ENCODE measurements at regions not wholly inside any gene's neighbourhood (a gene's known extent, or its start where the extent isn't known, plus 50 kb on each side); places are given as distances from the start of the nearest gene placed in this dataset.

- POLR2A ChIA-PET = no interaction called here
- DNase-seq (ENCODE audit: low read depth in 1 of 2, low spot score in 1 of 2) (no peak), ATAC-seq (no peak), FAIRE-seq (no peak)
- H3K9me3 ChIP-seq = no peaks in the 10 kb centered on the region
- H3K4me3 ChIP-seq = no peak overlapping the region
- CTCF ChIA-PET = no interaction called here
- 16% methylated on average over 4 of the region's 4 CpGs for WGBS (ENCODE audit: missing lambda C conversion rate)
- no peak overlapping the region for H3K27ac ChIP-seq
- TF ChIP-seq EHF (CRISPR knock-in tag; IDR thresholded peaks at IDR 0.05) = no peak
- no peak for TF ChIP-seq HES2 (IDR thresholded peaks at IDR 0.05)
- no peak for TF ChIP-seq KDM1A (IDR thresholded peaks at IDR 0.05; ENCODE audit: low read depth)
- TF ChIP-seq JUN (IDR thresholded peaks at IDR 0.05) = no peak
- TF ChIP-seq MAX (IDR thresholded peaks at IDR 0.05) = no peak
- TF ChIP-seq CEBPB (IDR thresholded peaks at IDR 0.05) = no peak
- no peak for TF ChIP-seq BCL3 (IDR thresholded peaks at IDR 0.05)
- no peak for TF ChIP-seq TP53 (CRISPR knock-in tag; IDR thresholded peaks at IDR 0.05)
- TF ChIP-seq ZFP36 (IDR thresholded peaks at IDR 0.05; ENCODE audit: borderline replicate concordance, partially characterized antibody) = no peak
- TF ChIP-seq ZSCAN20 (CRISPR knock-in tag; IDR thresholded peaks at IDR 0.05) = no peak
- H3K4me2 ChIP-seq = no peak overlapping the region
- no peaks in the 10 kb centered on the region for H3K4me1 ChIP-seq
Observed at GRCh38 chr4:10841697-10842096, 157.1 kb upstream of the CLNK start.

GRCh38 chr4:10837151-10837550 is 152.6 kb upstream of the CLNK start:
- H3K4me2 ChIP-seq = no peak overlapping the region
- CTCF ChIA-PET = no interaction called here
- 9% methylated on average over 3 of the region's 3 CpGs for WGBS (ENCODE audit: missing lambda C conversion rate)
- POLR2A ChIA-PET = no interaction called here
- no peak for DNase-seq (ENCODE audit: low read depth in 1 of 2, low spot score in 1 of 2)
- no peak overlapping the region for H3K27ac ChIP-seq
- H3K4me1 ChIP-seq = no peaks in the 10 kb centered on the region
- FAIRE-seq = no peak
- H3K9me3 ChIP-seq = no peaks in the 10 kb centered on the region
- no peak for ATAC-seq
- no peak overlapping the region for H3K4me3 ChIP-seq
- no peak for TF ChIP-seq TP53 (CRISPR knock-in tag; IDR thresholded peaks at IDR 0.05)
- no peak for TF ChIP-seq MAFK (IDR thresholded peaks at IDR 0.05; ENCODE audit: partially characterized antibody)
- TF ChIP-seq BCL3 (IDR thresholded peaks at IDR 0.05) = no peak

- H3K9me3 ChIP-seq = no peaks in the 10 kb centered on the region
- no peak overlapping the region for H3K4me3 ChIP-seq
- no peak for FAIRE-seq
- 16% methylated on average over 9 of the region's 9 CpGs for WGBS (ENCODE audit: missing lambda C conversion rate)
- H3K27ac ChIP-seq = no peak overlapping the region
- no peaks in the 10 kb centered on the region for H3K4me1 ChIP-seq
- CTCF ChIA-PET = no interaction called here
- DNase-seq (ENCODE audit: low read depth in 1 of 2, low spot score in 1 of 2) = no peak
- H3K4me2 ChIP-seq = no peak overlapping the region
- POLR2A ChIA-PET = no interaction called here
- ATAC-seq = no peak
- TF ChIP-seq SREBF2 (IDR thresholded peaks at IDR 0.05) (no peak), MYC (IDR thresholded peaks at IDR 0.05; ENCODE audit: borderline replicate concordance, low read length) (no peak), HEYL (CRISPR knock-in tag; IDR thresholded peaks at IDR 0.05) (no peak), MAZ (IDR thresholded peaks at IDR 0.05; ENCODE audit: borderline replicate concordance, low read depth, low read length) (no peak), REST (IDR thresholded peaks at IDR 0.05) (no peak), MAFK (IDR thresholded peaks at IDR 0.05; ENCODE audit: partially characterized antibody) (no peak), HMGXB4 (CRISPR knock-in tag; IDR thresholded peaks at IDR 0.05; ENCODE audit: borderline replicate concordance) (no peak), CTCF (IDR thresholded peaks at IDR 0.05) (no peak), PHF8 (IDR thresholded peaks at IDR 0.05; ENCODE audit: borderline replicate concordance, low read depth) (no peak), EP300 (IDR thresholded peaks at IDR 0.05) (no peak), TP53 (CRISPR knock-in tag; IDR thresholded peaks at IDR 0.05) (no peak), HOXB5 (CRISPR knock-in tag; IDR thresholded peaks at IDR 0.05) (no peak), KDM1A (IDR thresholded peaks at IDR 0.05; ENCODE audit: low read depth) (no peak), RARB (CRISPR knock-in tag; IDR thresholded peaks at IDR 0.05) (no peak)
Observed at GRCh38 chr4:10832806-10833628, 148.4 kb upstream of the CLNK start.

Measured in A549 (cell line).